ENCODE measurements at regions not wholly inside any gene's neighbourhood (a gene's known extent, or its start where the extent isn't known, plus 50 kb on each side); places are given as distances from the start of the nearest gene placed in this dataset.
"Not testable (repeated sequence)": the region's sequence is repeated elsewhere in the genome, so short reads cannot be mapped to it uniquely, and the experiment has no call there.

DNA sequence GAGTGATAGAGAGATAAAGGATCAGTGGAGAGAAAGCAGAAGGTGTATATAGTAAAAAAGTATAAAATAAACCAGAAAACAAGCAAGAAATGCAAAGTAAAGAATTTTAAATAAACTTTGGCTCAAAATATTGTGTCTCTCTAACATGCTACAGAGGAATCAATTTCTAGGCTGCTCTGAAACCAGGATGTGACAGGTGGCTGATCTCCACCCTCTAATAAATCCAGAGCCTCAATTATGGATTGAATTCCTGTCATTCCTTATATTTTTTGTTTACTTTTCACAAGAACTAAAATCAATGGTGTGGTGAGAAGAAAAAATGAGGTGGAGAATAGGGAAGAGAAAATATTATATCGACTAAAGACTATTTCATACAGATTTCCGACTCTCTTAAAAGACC lies 965.1 kb upstream of the SEMA6A start:
- TF ChIP-seq, protein P1, sequence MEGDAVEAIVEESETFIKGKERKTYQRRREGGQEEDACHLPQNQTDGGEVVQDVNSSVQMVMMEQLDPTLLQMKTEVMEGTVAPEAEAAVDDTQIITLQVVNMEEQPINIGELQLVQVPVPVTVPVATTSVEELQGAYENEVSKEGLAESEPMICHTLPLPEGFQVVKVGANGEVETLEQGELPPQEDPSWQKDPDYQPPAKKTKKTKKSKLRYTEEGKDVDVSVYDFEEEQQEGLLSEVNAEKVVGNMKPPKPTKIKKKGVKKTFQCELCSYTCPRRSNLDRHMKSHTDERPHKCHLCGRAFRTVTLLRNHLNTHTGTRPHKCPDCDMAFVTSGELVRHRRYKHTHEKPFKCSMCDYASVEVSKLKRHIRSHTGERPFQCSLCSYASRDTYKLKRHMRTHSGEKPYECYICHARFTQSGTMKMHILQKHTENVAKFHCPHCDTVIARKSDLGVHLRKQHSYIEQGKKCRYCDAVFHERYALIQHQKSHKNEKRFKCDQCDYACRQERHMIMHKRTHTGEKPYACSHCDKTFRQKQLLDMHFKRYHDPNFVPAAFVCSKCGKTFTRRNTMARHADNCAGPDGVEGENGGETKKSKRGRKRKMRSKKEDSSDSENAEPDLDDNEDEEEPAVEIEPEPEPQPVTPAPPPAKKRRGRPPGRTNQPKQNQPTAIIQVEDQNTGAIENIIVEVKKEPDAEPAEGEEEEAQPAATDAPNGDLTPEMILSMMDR (IDR thresholded peaks at IDR 0.05; ENCODE audit: unreplicated experiment): no peak
- CTCF ChIA-PET: no interaction called here
- peak overlapping the region; percentile 63 for H3K27ac Mint-ChIP-seq (ENCODE audit: unreplicated experiment)
- no peaks in the 10 kb centered on the region for H3K27me3 Mint-ChIP-seq (ENCODE audit: unreplicated experiment)
- H3K4me3 Mint-ChIP-seq (ENCODE audit: low read depth, unreplicated experiment): peak overlapping the region; percentile 19
- BruUV-seq (replicated peaks): no TSS peak
- intact Hi-C loops (cut with micrococcal nuclease; ENCODE audit: unreplicated experiment): loop anchor here (5.0 to 10.0 kb wide), 2 partner anchors 37 to 245 kb away; no protein-coding TSS in a partner anchor
- DNase-seq: no peak
- H3K4me1 Mint-ChIP-seq (ENCODE audit: low read depth, unreplicated experiment): peaks cover 37% of the 10 kb centered on the region
- peaks cover 2% of the 10 kb centered on the region for H3K9me3 Mint-ChIP-seq (ENCODE audit: low read depth, unreplicated experiment)
- H3K36me3 Mint-ChIP-seq (ENCODE audit: insufficient read depth, unreplicated experiment): no peaks in the 10 kb centered on the region

- Mint-ChIP-seq H3K36me3 (ENCODE audit: insufficient read depth, unreplicated experiment) (no peaks in the 10 kb centered on the region), H3K27me3 (ENCODE audit: unreplicated experiment) (no peaks in the 10 kb centered on the region), H3K4me3 (ENCODE audit: low read depth, unreplicated experiment) (no peak overlapping the region), H3K4me1 (ENCODE audit: low read depth, unreplicated experiment) (peaks cover 22% of the 10 kb centered on the region), H3K27ac (ENCODE audit: unreplicated experiment) (no peak overlapping the region), H3K9me3 (ENCODE audit: low read depth, unreplicated experiment) (no peaks in the 10 kb centered on the region)
- no peak for DNase-seq
- intact Hi-C loops (cut with micrococcal nuclease; ENCODE audit: unreplicated experiment): loop anchor here (10.0 kb wide), 1 partner anchor 251 kb away; no protein-coding TSS in a partner anchor
- BruUV-seq (replicated peaks): no TSS peak
- CTCF ChIA-PET: no interaction called here
- TF ChIP-seq, protein P1 (IDR thresholded peaks at IDR 0.05; ENCODE audit: unreplicated experiment): no peak
Measured at GRCh38 chr5:117533792-117534191, 959.2 kb upstream of the SEMA6A start.

- CTCF ChIA-PET; H3K9me3 Mint-ChIP-seq (ENCODE audit: low read depth, unreplicated experiment): not testable (repeated sequence)
Measured at GRCh38 chr5:117533051-117533670, 958.5 kb upstream of the SEMA6A start.

DNA sequence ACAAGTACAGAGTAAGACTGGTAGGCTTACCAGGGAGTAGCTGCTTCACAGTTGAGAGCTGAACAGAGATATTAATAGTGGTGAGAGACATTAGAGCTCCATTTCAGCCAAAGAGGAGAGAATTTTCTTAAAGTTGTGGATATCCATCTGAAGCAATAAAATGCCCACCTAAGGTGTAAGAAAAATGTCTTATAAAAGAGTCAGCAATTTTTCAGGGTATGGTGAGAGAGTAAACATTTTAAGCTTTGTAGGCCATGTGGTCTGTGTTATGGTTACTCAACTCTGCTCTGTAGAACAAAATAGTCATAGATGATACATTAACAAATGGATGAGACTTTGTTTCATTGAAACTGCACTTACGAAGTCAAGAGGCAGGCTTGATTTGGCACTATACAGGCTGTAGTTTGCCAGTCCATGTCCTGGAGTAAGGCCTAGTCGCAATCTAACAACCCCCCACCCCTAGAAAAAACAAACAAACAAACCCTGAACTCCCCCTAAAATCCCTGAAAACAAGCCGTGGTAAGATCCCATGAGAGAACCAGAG lies 945.4 kb upstream of the SEMA6A start:
- H3K9me3 Mint-ChIP-seq (ENCODE audit: low read depth, unreplicated experiment): peaks cover 7% of the 10 kb centered on the region
- TF ChIP-seq, protein P1 (IDR thresholded peaks at IDR 0.05; ENCODE audit: unreplicated experiment): no peak

More at GRCh38 chr5:117533051-117533670, 958.5 kb upstream of the SEMA6A start:
- not testable (repeated sequence) for H3K27ac Mint-ChIP-seq (ENCODE audit: unreplicated experiment); H3K4me3 Mint-ChIP-seq (ENCODE audit: low read depth, unreplicated experiment); H3K36me3 Mint-ChIP-seq (ENCODE audit: insufficient read depth, unreplicated experiment); H3K27me3 Mint-ChIP-seq (ENCODE audit: unreplicated experiment); DNase-seq; BruUV-seq (replicated peaks)
- intact Hi-C loops (cut with micrococcal nuclease; ENCODE audit: unreplicated experiment): loop anchor here (10.0 kb wide), 1 partner anchor 252 kb away; no protein-coding TSS in a partner anchor
- peaks cover 17% of the 10 kb centered on the region for H3K4me1 Mint-ChIP-seq (ENCODE audit: low read depth, unreplicated experiment)

DNA sequence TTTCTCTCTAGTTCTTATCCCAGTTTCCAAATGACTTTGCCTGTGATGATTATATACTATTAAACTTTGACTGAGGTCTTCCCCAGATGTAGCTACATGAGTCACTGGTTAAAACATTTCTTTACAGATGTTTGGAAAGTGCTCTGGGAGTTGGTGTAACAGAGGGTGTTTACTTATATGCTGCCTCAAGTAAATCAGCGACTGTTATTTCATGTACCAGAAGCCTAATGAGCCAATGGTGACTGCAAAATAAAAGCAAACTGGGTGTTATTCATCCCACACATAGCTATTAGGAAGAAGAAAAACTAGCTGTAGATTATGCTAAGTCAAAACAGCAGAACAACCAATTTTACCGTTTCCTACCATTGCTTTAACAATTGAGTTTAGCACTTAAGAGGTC lies 929.7 kb upstream of the SEMA6A start:
- BruUV-seq (replicated peaks): no TSS peak
- CTCF ChIA-PET: no interaction called here
- Mint-ChIP-seq H3K27me3 (ENCODE audit: unreplicated experiment) (no peaks in the 10 kb centered on the region), H3K4me1 (ENCODE audit: low read depth, unreplicated experiment) (no peaks in the 10 kb centered on the region), H3K36me3 (ENCODE audit: insufficient read depth, unreplicated experiment) (no peaks in the 10 kb centered on the region), H3K27ac (ENCODE audit: unreplicated experiment) (no peak overlapping the region), H3K4me3 (ENCODE audit: low read depth, unreplicated experiment) (no peak overlapping the region), H3K9me3 (ENCODE audit: low read depth, unreplicated experiment) (peaks cover 3% of the 10 kb centered on the region)
- DNase-seq: no peak
- intact Hi-C loops (cut with micrococcal nuclease; ENCODE audit: unreplicated experiment): loop anchor here (5.0 kb wide), 1 partner anchor 33 kb away; no protein-coding TSS in a partner anchor
- TF ChIP-seq, protein P1 (IDR thresholded peaks at IDR 0.05; ENCODE audit: unreplicated experiment): no peak

More for the DNA sequence above, 945.4 kb upstream of the SEMA6A start:
- H3K27ac Mint-ChIP-seq (ENCODE audit: unreplicated experiment): no peak overlapping the region
- H3K4me3 Mint-ChIP-seq (ENCODE audit: low read depth, unreplicated experiment): no peak overlapping the region
- H3K36me3 Mint-ChIP-seq (ENCODE audit: insufficient read depth, unreplicated experiment): no peaks in the 10 kb centered on the region
- DNase-seq: no peak
- CTCF ChIA-PET: no interaction called here
- intact Hi-C loops (cut with micrococcal nuclease; ENCODE audit: unreplicated experiment): no loop called here
- H3K27me3 Mint-ChIP-seq (ENCODE audit: unreplicated experiment): no peaks in the 10 kb centered on the region
- BruUV-seq (replicated peaks): no TSS peak
- no peaks in the 10 kb centered on the region for H3K4me1 Mint-ChIP-seq (ENCODE audit: low read depth, unreplicated experiment)
